GM21619 (cell line): ENCODE measurements at regions not wholly inside any gene's neighbourhood (a gene's known extent, or its start where the extent isn't known, plus 50 kb on each side); places are given as distances from the start of the nearest gene placed in this dataset.

Source experiments
- ATAC-seq: cut with Tn5 transposase; IDR thresholded peaks from one replicate; pipeline ENCODE4 v1.9.1; 2021; ENCODE audit not compliant: unreplicated experiment

- ATAC-seq: no peak
These were observed 378.2 kb upstream of the ZMIZ1 start for GRCh38 chr10:78690354-78691111.

GRCh38 chr10:78691301-78692030 is 377.3 kb upstream of the ZMIZ1 start:
- ATAC-seq: no peak

- ATAC-seq: no peak
These were observed 376.7 kb upstream of the ZMIZ1 start for GRCh38 chr10:78692071-78692470.

- no peak for ATAC-seq
These were observed 372.9 kb upstream of the ZMIZ1 start for GRCh38 chr10:78695846-78696245.

GRCh38 chr10:78696791-78697395 is 371.9 kb upstream of the ZMIZ1 start:
- no peak for ATAC-seq

DNA sequence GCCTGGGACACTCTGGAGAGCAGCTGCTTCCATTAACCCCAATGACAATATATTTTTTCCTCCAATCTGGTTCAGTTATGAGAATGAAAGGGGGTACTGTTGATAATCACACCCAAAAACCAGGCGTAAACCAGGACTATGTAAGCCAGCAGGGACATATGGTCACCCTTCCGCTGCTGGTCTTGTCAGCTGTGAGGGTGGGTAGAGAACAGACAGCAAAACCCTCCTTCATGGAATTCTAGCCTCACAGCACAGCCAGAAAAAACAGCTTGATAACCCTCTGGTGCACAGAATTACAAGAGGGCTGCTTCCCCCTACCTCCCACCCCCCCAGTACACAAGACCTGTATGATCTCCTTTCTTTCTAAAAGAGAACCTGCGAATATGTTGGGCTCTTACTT is 368.8 kb upstream of the ZMIZ1 start:
- no peak for ATAC-seq

GRCh38 chr10:78700413-78700812 is 368.4 kb upstream of the ZMIZ1 start:
- ATAC-seq: no peak

DNA sequence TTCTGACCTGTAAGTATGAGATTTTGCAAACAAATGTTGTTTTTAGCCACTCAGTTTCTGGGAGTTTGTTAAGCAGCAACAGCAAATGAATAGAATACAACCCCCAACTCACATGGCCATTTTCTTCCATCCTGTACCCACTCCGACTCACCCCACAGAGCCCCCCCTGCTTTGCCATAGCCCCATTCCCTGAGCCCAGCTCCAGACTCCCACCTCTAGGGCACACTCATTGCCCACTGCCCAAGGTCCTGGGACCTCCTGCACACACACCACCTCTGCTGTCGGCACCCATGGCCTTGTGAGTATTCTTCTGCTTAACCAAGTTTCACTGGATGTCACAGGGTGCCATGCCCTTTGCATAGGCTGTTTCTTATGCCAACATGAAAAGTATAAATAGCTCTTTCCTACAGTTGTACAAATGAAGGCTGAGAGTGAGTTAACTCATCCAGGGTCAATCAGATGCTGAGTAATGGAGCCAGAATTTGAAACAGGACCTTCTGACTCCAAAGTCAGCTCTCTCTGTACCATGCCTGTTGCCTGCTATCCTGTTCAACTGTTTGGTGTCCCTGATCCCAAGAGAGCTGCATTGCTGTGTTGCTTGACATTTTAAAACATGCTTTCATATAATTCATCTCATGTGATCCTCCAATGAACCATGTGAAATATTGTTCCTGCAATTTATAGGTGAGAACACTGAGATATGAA is 367.8 kb upstream of the ZMIZ1 start:
- ATAC-seq: no peak

GRCh38 chr10:78702186-78702585 is 366.6 kb upstream of the ZMIZ1 start:
- ATAC-seq: no peak

DNA sequence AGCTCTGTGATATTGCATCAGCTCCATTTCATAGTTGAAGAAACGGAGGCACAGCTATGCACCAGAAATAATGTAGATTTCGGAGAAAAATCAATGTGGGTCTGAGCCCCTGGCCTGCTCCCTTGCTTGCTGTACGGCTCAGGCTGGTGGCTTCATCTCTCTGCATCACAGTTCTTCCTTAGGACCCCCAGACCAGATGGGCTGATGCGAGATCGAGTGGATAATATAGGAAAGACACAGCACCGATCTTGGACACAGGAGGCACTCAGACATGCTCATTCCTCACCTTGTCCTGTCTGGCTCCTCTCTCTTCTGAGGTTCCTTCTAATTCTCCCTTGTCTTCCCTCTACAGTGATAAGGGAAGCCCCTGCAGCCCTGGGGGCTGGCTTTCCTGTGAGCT is 365.9 kb upstream of the ZMIZ1 start:
- ATAC-seq: no peak

DNA sequence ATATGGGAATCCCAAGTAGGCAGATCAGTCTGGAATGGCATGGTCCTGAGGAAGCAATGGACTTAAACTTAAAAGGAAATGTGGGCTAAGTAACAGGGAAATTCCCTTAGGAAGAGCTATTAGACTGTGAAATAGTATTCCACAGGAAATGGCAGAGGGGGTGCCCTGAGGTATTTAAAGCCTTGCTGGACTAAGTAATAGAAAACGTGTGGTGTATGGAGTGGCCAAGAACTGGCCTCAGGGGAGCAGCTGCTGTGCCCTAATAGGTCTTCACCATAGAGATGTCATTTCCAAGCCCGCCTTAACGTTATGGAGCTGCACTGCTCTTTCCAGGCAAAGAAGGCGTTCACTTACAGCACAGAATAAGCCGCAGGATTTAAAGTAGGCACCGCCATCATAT is 365.2 kb upstream of the ZMIZ1 start:
- ATAC-seq: no peak

GRCh38 chr10:78706256-78706655 is 362.5 kb upstream of the ZMIZ1 start:
- ATAC-seq: no peak

- ATAC-seq: no peak
These were observed 361.8 kb upstream of the ZMIZ1 start for GRCh38 chr10:78706726-78707540.

DNA sequence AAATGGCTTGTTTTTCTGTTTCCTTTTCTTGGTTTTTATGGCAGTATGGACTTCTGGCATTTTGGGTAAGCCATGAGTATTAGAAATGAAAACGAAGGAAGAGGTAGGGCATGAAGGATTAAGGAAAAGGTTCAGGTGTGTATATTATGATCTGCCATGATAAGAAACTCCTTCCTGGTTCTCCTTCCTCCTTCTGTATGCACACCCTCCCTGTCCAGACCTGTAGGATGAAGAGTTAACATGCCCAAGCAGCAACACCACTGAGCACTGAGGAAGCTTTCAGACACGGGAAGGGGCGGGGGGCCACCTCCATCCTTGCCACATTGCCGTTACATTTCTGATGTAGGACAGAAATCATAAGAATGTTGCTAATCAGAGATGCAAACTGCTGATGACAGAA is 361.0 kb upstream of the ZMIZ1 start:
- no peak for ATAC-seq

DNA sequence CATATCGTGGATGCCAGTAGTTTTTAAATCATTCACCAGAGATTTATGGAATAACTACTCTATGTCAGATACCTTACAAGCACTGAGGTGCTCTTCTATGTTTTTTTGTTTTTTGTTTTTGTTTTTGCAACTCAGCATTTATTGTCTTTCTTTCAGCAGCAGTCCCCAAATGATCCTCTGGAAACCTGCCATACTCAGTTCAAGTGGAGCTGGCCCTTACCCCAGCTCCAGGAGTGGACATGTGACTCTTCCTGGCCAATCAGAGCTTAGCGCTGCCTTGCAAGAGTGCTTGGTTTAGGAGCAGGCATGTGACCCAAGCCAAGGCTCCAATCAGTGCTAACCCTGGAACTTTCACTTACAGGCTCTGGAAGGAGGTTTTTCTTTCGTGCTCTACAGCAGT is 356.6 kb upstream of the ZMIZ1 start:
- ATAC-seq: no peak

GRCh38 chr10:78713659-78714058 is 355.1 kb upstream of the ZMIZ1 start:
- ATAC-seq: no peak

DNA sequence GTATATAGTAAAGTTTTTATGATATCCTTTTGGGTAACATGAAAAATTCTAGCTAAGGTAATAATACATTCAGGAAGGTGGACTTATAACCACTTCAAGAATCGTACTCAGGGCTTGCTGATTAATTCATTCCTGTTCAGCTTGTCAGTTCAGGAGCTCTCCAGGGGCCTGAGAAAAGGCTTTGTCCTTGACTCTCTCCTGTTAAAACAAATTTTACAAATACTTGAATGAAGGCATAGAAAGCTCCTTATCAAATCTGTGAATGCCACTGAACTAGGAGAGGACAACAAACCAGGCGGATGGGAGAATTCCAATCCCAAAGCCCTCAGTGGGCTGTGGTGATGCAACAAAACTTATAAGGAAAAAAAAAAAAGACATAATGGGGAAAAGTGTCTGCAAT is 354.5 kb upstream of the ZMIZ1 start:
- ATAC-seq: no peak

DNA sequence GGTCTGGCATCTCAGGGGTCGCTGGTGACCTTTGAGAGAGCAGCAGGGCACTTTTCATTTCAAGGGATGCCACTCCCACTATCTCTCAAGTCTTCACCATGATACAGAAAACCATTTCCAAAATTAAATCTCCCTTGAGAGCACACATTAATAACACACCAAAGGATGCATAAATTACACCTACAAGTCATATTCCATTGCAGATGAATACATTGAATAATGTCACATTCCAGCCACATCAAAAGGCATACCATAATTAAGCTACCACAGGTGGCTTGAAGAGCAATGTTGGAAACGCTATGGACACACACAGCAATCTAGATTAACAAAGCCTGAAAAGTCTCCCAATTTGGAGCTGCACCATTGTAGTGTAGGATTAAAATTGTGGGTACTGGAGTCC is 353.3 kb upstream of the ZMIZ1 start:
- no peak for ATAC-seq

DNA sequence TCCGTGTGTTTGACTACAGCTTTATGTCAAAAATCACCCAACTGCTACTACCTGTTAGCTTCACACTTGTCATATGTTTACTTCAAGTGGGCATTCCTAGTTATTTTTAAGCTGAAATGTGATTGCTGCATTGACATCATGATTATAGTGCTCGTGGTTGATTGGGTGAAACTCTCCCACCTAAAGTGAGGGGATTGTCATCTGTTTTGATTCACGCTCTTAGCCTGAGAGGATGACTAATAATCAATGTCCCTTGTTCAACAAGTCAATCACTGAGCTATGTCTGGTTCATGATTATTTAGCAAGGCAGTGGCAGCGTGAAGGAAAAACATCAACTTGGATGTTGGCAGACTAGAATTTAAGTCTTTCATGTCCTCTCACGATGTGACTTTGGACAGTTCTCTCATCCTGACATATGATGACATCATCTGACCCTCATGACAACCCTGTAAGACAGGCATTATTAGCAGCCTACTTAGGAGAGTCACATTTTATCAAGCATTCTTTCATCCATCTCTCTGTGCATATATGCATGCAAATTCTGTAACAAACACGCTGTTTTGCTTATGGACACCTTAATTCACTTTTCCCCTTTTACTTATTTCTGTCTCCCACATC is 352.6 kb upstream of the ZMIZ1 start:
- ATAC-seq: no peak

DNA sequence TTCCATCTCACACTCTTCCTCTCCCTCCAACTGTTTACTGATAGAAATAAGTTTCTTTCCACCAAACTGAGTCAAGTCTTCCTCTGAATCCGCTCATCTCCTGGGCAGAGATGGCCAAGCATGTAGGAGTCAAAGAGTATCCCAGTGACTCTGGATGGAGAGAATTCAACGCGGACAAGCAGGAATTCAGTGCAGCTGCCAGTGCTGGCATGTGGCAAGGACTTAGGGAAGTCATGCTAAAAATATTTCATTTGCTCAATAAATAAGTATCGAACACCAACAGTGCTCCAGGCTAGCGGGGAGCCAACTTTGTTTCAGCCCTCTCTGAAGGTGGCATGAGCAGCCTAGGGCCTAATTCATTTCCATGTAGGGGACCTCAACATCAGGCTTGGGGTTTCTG is 351.6 kb upstream of the ZMIZ1 start:
- ATAC-seq: no peak
